GM10266 (cell line): ENCODE measurements at regions not wholly inside any gene's neighbourhood (a gene's known extent, or its start where the extent isn't known, plus 50 kb on each side); places are given as distances from the start of the nearest gene placed in this dataset.

ENCODE experiments used
- DNase-seq: peaks from one replicate; pipeline ENCODE4 v3.0.0; 2012; ENCODE audit errors: extremely low spot score
- TF ChIP-seq, protein P1 (sequence below): IDR thresholded peaks from 2 replicates; pipeline ENCODE4 v1.5.1; 2012; ENCODE audit warnings: mild to moderate bottlenecking, low read depth; ENCODE audit not compliant: control insufficient read depth, insufficient read depth; ENCODE audit errors: missing control alignments

DNA sequence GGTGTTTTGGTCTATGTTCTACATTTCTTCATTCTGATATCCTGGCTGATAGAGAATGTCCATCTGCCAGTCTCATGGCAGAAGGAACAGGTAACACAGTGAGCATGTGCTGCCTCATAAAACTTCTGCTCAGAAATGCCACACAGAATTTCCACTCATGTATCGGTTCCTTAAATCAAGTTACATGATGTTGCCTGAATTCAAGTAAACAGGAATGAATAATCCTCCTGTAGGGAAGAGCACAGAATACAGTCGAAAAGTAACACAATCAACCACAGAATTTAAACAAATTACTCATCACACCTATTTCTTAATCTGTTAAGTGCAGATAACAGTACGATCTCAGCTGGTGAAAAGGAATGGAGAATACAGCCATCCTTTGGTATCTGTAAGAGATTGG lies 74.7 kb downstream of the FAM217A start:
- no peak for DNase-seq

DNA sequence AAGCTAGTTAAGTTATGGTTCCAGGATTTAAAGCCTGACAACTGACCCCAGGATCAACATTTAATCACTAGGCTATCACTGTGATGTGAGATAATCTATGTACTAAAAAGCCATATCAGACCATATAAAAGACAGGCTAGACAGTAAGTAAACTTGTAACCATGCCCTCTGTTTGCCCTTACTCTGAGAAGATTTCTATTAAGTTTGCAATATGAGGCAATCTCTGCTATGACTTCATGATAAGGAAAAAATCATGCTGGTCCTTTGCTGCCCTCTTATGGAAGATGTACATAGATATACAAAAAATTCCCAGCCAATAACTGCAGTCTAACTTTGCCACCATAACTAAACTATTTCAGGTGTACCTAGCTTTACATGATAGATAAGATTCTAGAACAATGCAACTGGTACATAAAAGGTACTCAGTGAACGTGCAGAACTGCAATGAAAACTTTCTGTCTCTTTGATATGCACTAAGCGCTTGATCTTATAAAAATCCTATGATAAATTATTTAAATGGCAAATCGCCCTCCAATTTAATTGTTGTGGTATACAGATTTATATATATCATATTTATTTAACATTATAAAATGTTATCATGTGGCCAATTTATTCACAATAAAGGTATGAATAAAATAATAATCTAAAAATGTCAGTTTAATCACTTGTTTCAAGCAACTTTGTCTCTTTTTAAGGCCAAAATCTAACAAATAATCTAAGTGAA lies 70.5 kb downstream of the FAM217A start:
- peak; percentile 25 for DNase-seq
- TF ChIP-seq, protein P1, sequence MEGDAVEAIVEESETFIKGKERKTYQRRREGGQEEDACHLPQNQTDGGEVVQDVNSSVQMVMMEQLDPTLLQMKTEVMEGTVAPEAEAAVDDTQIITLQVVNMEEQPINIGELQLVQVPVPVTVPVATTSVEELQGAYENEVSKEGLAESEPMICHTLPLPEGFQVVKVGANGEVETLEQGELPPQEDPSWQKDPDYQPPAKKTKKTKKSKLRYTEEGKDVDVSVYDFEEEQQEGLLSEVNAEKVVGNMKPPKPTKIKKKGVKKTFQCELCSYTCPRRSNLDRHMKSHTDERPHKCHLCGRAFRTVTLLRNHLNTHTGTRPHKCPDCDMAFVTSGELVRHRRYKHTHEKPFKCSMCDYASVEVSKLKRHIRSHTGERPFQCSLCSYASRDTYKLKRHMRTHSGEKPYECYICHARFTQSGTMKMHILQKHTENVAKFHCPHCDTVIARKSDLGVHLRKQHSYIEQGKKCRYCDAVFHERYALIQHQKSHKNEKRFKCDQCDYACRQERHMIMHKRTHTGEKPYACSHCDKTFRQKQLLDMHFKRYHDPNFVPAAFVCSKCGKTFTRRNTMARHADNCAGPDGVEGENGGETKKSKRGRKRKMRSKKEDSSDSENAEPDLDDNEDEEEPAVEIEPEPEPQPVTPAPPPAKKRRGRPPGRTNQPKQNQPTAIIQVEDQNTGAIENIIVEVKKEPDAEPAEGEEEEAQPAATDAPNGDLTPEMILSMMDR: peak; percentile 31

More for the DNA sequence above, 74.7 kb downstream of the FAM217A start:
- TF ChIP-seq, protein P1: no peak

DNA sequence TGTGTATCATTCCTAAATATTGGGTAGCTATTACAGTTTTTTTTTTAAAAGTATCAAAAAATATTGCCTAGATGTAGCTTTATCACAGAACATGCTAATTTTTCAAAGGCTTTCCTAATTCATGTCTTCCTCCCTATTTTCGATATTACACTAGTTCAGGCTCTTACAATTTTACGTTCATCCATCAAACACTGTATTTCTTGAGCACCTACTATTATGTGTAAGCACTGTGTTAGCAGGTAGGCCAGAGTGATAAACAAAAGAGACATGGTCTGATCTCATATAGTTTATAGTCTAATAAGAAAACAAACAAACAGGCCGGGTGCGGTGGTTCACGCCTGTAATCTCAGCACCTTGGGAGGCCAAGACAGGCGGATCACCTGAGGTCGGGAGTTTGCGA lies 69.5 kb downstream of the FAM217A start:
- DNase-seq: no peak
- TF ChIP-seq, protein P1: no peak

DNA sequence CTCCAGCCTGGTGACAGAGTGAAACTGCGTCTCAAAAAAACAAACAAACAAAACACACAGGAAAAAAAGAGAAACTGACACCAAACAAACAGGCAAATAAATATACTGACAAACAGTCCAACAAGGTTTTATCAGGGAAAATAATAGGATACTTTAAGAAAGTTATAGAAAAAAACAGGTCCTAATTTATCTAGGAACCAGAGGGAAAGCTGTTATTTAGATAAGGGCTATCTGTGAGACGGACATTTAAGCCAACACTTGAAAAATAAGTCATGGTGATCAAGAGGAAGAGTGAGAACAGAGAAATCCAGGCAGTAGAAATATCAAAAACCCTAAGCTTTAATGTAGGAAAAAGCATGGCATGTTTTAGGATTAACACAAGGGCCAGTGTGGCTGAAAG lies 68.9 kb downstream of the FAM217A start:
- TF ChIP-seq, protein P1: no peak
- no peak for DNase-seq

DNA sequence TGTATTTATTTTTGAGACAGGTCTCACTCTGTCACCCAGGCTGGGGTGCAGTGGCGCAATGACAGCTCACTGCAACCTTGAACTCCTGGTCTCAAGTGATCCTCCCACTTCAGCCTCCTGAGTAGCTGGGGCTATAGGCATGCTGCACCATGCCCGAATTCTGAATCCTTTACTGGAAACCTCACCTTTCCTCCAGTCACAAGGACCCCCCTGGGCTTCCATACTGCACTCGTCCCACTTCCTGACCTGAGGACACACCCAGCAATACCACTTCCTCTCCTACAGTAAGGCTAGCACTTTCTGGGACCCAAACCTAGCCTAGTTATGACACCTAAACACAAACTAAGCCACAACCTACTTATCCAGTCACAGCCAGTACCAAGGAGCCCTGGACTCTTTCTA lies 68.2 kb downstream of the FAM217A start:
- DNase-seq: no peak
- TF ChIP-seq, protein P1: no peak

DNA sequence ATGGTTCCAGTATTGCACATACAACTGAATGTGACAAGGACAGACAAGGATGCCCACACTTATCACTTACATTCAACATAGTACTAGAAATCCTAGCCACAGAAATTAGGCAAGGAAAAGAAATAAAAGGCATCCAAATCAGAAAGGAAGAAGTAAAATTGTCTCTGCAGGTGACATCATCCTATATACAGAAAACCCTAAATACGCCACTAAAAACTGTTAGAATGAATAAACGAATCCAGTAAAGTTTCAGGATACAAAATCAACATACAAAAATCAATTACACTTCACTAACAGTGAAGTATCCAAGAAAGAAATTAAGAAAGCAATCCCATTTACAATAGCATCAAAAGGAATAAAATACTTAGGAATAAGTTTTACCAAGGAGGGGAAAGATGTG lies 66.1 kb downstream of the FAM217A start:
- TF ChIP-seq, protein P1: no peak
- no peak for DNase-seq

DNA sequence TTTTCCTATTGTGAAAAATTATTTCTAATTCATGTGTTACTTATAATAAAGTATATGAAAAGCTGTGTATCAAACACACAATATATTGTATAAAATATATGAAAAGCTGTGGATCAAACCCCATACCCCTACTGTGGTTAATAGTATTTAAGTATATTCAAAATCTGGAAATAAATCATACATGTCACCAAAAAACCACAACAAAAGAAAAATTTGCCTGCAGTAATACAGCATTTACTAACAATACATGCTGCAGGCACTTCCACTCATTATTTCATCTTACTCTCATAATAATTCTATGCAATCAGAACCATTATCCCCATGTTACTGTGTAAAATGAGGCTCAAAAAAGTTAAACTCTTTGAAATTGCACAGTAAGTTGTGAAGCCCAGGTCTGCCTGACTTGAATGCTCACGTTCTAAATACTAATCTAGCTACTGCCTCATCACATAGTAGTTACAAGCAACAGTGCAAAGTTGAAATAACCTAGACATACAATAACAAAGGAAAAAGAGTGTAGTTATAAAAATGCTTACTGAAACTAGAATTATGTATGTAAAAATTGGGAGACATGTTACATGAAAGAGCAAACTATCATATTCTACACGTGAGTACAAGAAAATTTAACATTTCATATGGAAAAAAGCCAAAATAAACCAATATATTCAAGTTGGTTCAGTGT lies 61.7 kb downstream of the FAM217A start:
- no peak for DNase-seq

More for the DNA sequence above, 61.7 kb downstream of the FAM217A start:
- TF ChIP-seq, protein P1: no peak
